ENCODE measurements at regions not wholly inside any gene's neighbourhood (a gene's known extent, or its start where the extent isn't known, plus 50 kb on each side); places are given as distances from the start of the nearest gene placed in this dataset.

- no peak overlapping the region for H3K27ac Mint-ChIP-seq
- Histone ChIP-seq H4K20me1 (ENCODE audit: low read depth) (no peaks in the 10 kb centered on the region), H3K36me3 (no peaks in the 10 kb centered on the region), H3K9me3 (ENCODE audit: low read depth) (no peaks in the 10 kb centered on the region), H3K27me3 (no peaks in the 10 kb centered on the region), H3K4me2 (no peak overlapping the region), H3K4me3 (no peak overlapping the region), H3K9ac (no peak overlapping the region), H3K79me2 (ENCODE audit: low read depth) (no peaks in the 10 kb centered on the region), H3F3A (ENCODE audit: low read depth) (no peaks in the 10 kb centered on the region), H3K4me1 (peaks cover under 1% of the 10 kb centered on the region), H3K27ac (no peak overlapping the region), H2AFZ (replicated peaks) (no peak overlapping the region)
- no peak for DNase-seq (ENCODE audit: low spot score)
- H3K27me3 Mint-ChIP-seq (ENCODE audit: insufficient read depth, low read depth): no peaks in the 10 kb centered on the region
- H3K36me3 Mint-ChIP-seq: no peaks in the 10 kb centered on the region
- H3K4me1 Mint-ChIP-seq: peaks cover 8% of the 10 kb centered on the region
- H3K9me3 Mint-ChIP-seq: no peaks in the 10 kb centered on the region
- H3K4me3 Mint-ChIP-seq: no peak overlapping the region
- TF ChIP-seq EZH2 (IDR thresholded peaks at IDR 0.05) (no peak), EZH2phosphoT487 (IDR thresholded peaks at IDR 0.05) (no peak)
- TF ChIP-seq, protein P1, sequence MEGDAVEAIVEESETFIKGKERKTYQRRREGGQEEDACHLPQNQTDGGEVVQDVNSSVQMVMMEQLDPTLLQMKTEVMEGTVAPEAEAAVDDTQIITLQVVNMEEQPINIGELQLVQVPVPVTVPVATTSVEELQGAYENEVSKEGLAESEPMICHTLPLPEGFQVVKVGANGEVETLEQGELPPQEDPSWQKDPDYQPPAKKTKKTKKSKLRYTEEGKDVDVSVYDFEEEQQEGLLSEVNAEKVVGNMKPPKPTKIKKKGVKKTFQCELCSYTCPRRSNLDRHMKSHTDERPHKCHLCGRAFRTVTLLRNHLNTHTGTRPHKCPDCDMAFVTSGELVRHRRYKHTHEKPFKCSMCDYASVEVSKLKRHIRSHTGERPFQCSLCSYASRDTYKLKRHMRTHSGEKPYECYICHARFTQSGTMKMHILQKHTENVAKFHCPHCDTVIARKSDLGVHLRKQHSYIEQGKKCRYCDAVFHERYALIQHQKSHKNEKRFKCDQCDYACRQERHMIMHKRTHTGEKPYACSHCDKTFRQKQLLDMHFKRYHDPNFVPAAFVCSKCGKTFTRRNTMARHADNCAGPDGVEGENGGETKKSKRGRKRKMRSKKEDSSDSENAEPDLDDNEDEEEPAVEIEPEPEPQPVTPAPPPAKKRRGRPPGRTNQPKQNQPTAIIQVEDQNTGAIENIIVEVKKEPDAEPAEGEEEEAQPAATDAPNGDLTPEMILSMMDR (IDR thresholded peaks at IDR 0.05): no peak
Measured at GRCh38 chr10:129169115-129169514, 297.9 kb upstream of the MGMT start.

DNA sequence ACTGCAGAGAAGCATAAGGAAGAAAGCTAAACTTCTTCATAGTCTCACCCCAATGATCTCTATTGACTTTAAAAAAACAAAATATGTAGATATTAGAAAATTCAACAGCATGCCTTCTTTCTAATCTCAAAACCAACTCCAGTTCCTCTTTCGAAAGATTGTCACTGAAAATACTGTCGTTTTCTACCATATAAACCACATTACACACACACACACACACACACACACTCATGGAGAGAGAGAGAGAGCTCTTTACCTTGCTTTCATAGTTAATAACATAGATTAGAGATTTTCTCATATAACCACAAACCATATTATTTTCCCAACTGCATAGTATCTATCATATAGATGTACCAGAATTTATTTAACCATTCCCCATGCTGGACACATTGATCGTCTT lies 296.2 kb upstream of the MGMT start:
- H3K27ac Mint-ChIP-seq: no peak overlapping the region
- H3K9me3 ChIP-seq (ENCODE audit: low read depth): no peaks in the 10 kb centered on the region
- H3K36me3 ChIP-seq: no peaks in the 10 kb centered on the region
- H3K4me1 Mint-ChIP-seq: peaks cover 10% of the 10 kb centered on the region
- no peak for DNase-seq (ENCODE audit: low spot score)
- H3K27me3 Mint-ChIP-seq (ENCODE audit: insufficient read depth, low read depth): peaks cover 2% of the 10 kb centered on the region
- H3K4me1 ChIP-seq: peaks cover 6% of the 10 kb centered on the region
- no peak overlapping the region for H3K4me3 ChIP-seq
- TF ChIP-seq, protein P1 (IDR thresholded peaks at IDR 0.05): no peak
- no peak for TF ChIP-seq EZH2 (IDR thresholded peaks at IDR 0.05)
- no peak for TF ChIP-seq EZH2phosphoT487 (IDR thresholded peaks at IDR 0.05)
- H3K4me2 ChIP-seq: no peak overlapping the region
- no peaks in the 10 kb centered on the region for H3K79me2 ChIP-seq (ENCODE audit: low read depth)
- H3K9ac ChIP-seq: no peak overlapping the region
- no peak overlapping the region for H3K27ac ChIP-seq
- no peaks in the 10 kb centered on the region for H3K36me3 Mint-ChIP-seq
- H3F3A ChIP-seq (ENCODE audit: low read depth): no peaks in the 10 kb centered on the region
- no peaks in the 10 kb centered on the region for H3K27me3 ChIP-seq
- no peak overlapping the region for H3K4me3 Mint-ChIP-seq
- no peak overlapping the region for H2AFZ ChIP-seq (replicated peaks)
- H4K20me1 ChIP-seq (ENCODE audit: low read depth): no peaks in the 10 kb centered on the region
- no peaks in the 10 kb centered on the region for H3K9me3 Mint-ChIP-seq

DNA sequence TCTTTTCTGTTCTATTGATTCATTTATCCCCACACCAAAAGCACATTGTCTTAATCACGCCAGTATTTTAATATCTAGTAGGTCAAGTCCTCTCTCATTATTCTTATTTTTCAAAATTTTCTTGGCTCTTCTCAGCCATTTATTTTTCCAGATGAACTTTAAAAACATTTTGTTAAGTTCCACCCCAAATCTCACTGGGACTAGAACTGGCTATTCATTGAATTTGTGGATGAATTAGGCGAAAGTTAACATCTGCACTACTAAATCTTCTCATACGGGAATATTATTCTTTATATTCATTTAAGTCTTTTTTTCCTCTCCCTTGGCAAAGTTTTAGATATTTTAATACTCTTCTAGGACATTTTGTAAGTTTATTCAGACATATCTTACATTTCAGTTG lies 295.2 kb upstream of the MGMT start:
- H3K36me3 ChIP-seq: no peaks in the 10 kb centered on the region
- H3K4me1 ChIP-seq: peaks cover 6% of the 10 kb centered on the region
- no peak overlapping the region for H3K4me2 ChIP-seq
- H3K27me3 ChIP-seq: no peaks in the 10 kb centered on the region
- H3K79me2 ChIP-seq (ENCODE audit: low read depth): no peaks in the 10 kb centered on the region
- H3K27me3 Mint-ChIP-seq (ENCODE audit: insufficient read depth, low read depth): peaks cover 4% of the 10 kb centered on the region
- H3K36me3 Mint-ChIP-seq: no peaks in the 10 kb centered on the region
- no peaks in the 10 kb centered on the region for H3K9me3 Mint-ChIP-seq
- no peak overlapping the region for H3K27ac Mint-ChIP-seq
- H2AFZ ChIP-seq (replicated peaks): no peak overlapping the region
- H3F3A ChIP-seq (ENCODE audit: low read depth): no peaks in the 10 kb centered on the region
- no peak overlapping the region for H3K4me3 ChIP-seq
- DNase-seq (ENCODE audit: low spot score): no peak
- TF ChIP-seq EZH2phosphoT487 (IDR thresholded peaks at IDR 0.05) (no peak), EZH2 (IDR thresholded peaks at IDR 0.05) (no peak)
- TF ChIP-seq, protein P1 (IDR thresholded peaks at IDR 0.05): no peak
- H3K27ac ChIP-seq: no peak overlapping the region
- no peak overlapping the region for H3K4me3 Mint-ChIP-seq
- no peaks in the 10 kb centered on the region for H4K20me1 ChIP-seq (ENCODE audit: low read depth)
- no peak overlapping the region for H3K9ac ChIP-seq
- H3K9me3 ChIP-seq (ENCODE audit: low read depth): no peaks in the 10 kb centered on the region
- peaks cover 10% of the 10 kb centered on the region for H3K4me1 Mint-ChIP-seq
